ENCODE measurements at regions not wholly inside any gene's neighbourhood (a gene's known extent, or its start where the extent isn't known, plus 50 kb on each side); places are given as distances from the start of the nearest gene placed in this dataset.
"Not testable (repeated sequence)": the region's sequence is repeated elsewhere in the genome, so short reads cannot be mapped to it uniquely, and the experiment has no call there.

GRCh38 chr18:1840878-1841277, 730.4 kb downstream of the METTL4 start:
- no peaks in the 10 kb centered on the region for H3K36me3 ChIP-seq
- H3K4me1 ChIP-seq (ENCODE audit: control insufficient read depth in 1 of 2, insufficient read depth in 1 of 2, low read depth in 1 of 2, low read length in 1 of 2), result no peaks in the 10 kb centered on the region
- no peaks in the 10 kb centered on the region for H3K27me3 ChIP-seq
- TF ChIP-seq, protein P1, sequence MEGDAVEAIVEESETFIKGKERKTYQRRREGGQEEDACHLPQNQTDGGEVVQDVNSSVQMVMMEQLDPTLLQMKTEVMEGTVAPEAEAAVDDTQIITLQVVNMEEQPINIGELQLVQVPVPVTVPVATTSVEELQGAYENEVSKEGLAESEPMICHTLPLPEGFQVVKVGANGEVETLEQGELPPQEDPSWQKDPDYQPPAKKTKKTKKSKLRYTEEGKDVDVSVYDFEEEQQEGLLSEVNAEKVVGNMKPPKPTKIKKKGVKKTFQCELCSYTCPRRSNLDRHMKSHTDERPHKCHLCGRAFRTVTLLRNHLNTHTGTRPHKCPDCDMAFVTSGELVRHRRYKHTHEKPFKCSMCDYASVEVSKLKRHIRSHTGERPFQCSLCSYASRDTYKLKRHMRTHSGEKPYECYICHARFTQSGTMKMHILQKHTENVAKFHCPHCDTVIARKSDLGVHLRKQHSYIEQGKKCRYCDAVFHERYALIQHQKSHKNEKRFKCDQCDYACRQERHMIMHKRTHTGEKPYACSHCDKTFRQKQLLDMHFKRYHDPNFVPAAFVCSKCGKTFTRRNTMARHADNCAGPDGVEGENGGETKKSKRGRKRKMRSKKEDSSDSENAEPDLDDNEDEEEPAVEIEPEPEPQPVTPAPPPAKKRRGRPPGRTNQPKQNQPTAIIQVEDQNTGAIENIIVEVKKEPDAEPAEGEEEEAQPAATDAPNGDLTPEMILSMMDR (IDR thresholded peaks at IDR 0.05), result no peak
- no peak overlapping the region for H3K4me3 ChIP-seq (ENCODE audit: low read depth in 1 of 2, low read length in 1 of 2)
- no peaks in the 10 kb centered on the region for H3K9me3 ChIP-seq
- H3K27ac ChIP-seq, result no peak overlapping the region

DNA sequence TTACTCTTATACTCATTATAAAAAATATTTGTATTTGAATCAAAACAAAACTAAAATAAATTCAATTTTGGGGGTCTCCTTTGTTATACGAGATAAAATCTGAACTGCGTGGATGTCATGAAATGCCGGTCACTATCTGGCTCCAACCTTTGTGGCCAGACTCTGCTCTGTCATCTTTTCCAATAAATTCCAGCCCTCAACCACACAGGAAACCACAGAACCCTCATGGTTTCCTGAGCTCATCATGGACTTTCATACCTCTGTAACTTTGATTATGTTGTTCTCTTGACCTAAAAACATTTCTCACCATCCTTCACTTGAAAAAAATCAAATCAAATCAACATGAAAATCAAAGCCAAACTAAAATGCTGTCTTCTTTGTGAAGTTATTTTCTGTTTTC, 724.7 kb downstream of the METTL4 start:
- TF ChIP-seq, protein P1 (IDR thresholded peaks at IDR 0.05), result no peak
- Histone ChIP-seq H3K36me3 (no peaks in the 10 kb centered on the region), H3K4me1 (ENCODE audit: control insufficient read depth in 1 of 2, insufficient read depth in 1 of 2, low read depth in 1 of 2, low read length in 1 of 2) (no peaks in the 10 kb centered on the region), H3K27me3 (peaks cover 3% of the 10 kb centered on the region), H3K27ac (no peak overlapping the region), H3K9me3 (no peaks in the 10 kb centered on the region), H3K4me3 (ENCODE audit: low read depth in 1 of 2, low read length in 1 of 2) (no peak overlapping the region)

DNA sequence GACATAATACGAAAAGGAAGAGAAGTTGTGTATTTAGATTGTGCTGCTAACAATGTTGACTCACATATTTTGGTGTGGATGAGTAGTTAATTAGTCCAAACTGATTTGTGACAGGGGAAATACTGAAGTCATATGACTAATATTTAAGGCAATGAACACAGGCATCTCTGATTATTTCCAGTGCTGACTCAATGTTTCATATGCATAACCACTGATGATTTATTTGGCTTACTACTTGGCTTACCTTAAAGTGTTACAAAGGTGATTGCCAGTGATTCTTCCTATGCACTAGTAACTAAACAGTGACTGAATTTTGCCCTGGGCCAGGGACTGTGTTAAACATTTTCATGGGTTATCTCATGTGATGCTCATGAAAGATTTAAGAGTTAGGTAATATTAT, 722.6 kb downstream of the METTL4 start:
- TF ChIP-seq, protein P1 (IDR thresholded peaks at IDR 0.05), result no peak
- Histone ChIP-seq H3K9me3 (no peaks in the 10 kb centered on the region), H3K4me3 (ENCODE audit: low read depth in 1 of 2, low read length in 1 of 2) (no peak overlapping the region)

GRCh38 chr18:1849386-1849785, 721.9 kb downstream of the METTL4 start:
- H3K27ac ChIP-seq, result no peak overlapping the region
- H3K4me3 ChIP-seq (ENCODE audit: low read depth in 1 of 2, low read length in 1 of 2), result no peak overlapping the region
- no peaks in the 10 kb centered on the region for H3K4me1 ChIP-seq (ENCODE audit: control insufficient read depth in 1 of 2, insufficient read depth in 1 of 2, low read depth in 1 of 2, low read length in 1 of 2)
- H3K9me3 ChIP-seq, result no peaks in the 10 kb centered on the region
- peaks cover 3% of the 10 kb centered on the region for H3K27me3 ChIP-seq
- H3K36me3 ChIP-seq, result no peaks in the 10 kb centered on the region
- TF ChIP-seq, protein P1 (IDR thresholded peaks at IDR 0.05), result no peak

More for the DNA sequence above, 722.6 kb downstream of the METTL4 start:
- H3K27ac ChIP-seq, result no peak overlapping the region
- H3K4me1 ChIP-seq (ENCODE audit: control insufficient read depth in 1 of 2, insufficient read depth in 1 of 2, low read depth in 1 of 2, low read length in 1 of 2), result no peaks in the 10 kb centered on the region
- H3K27me3 ChIP-seq, result peaks cover 3% of the 10 kb centered on the region
- H3K36me3 ChIP-seq, result no peaks in the 10 kb centered on the region

DNA sequence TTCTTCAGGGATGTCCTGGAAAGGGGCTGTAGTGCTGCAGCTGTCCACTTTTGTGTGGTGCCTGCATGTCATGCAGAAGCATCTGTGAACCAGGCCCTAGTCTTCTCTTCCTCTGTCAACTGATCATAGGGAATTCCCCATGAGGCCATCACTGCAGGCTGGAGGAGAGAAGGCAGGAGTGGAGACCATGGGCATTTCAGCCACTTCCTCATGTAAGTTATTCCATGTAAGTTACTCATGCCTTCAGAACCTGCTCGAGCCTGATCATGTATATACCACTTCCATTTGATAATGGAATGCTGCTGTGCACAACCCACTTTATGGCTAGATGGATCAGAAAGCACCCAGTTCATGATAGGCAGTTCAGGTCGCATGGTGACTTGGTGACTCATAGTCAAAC, 714.0 kb downstream of the METTL4 start:
- H3K9me3 ChIP-seq; H3K4me3 ChIP-seq (ENCODE audit: low read depth in 1 of 2, low read length in 1 of 2); H3K36me3 ChIP-seq; H3K27ac ChIP-seq; H3K4me1 ChIP-seq (ENCODE audit: control insufficient read depth in 1 of 2, insufficient read depth in 1 of 2, low read depth in 1 of 2, low read length in 1 of 2); H3K27me3 ChIP-seq: not testable (repeated sequence)

DNA sequence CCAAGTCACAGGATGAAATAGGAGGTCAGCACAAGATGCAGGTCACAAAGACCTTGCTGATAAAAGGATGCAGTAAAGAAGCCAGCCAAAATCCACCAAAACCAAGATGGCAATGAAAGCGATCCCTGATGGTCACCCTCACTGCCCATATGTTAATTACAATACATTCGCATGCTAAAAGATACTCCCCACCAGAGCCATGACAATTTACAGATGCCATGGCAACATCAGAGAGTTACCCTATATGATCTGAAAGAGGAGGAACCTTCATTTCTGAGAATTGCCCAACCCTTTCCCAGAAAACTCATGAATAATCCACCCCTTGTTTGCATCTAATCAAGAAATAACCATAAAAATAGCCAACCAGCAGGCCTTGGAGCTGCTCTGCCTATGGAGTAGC, 709.8 kb downstream of the METTL4 start:
- Histone ChIP-seq H3K27ac (no peak overlapping the region), H3K27me3 (no peaks in the 10 kb centered on the region), H3K4me3 (ENCODE audit: low read depth in 1 of 2, low read length in 1 of 2) (no peak overlapping the region), H3K9me3 (no peaks in the 10 kb centered on the region), H3K4me1 (ENCODE audit: control insufficient read depth in 1 of 2, insufficient read depth in 1 of 2, low read depth in 1 of 2, low read length in 1 of 2) (no peaks in the 10 kb centered on the region), H3K36me3 (no peaks in the 10 kb centered on the region)
- TF ChIP-seq, protein P1 (IDR thresholded peaks at IDR 0.05), result no peak
